HL-60 (cell line): ENCODE measurements at regions not wholly inside any gene's neighbourhood (a gene's known extent, or its start where the extent isn't known, plus 50 kb on each side); places are given as distances from the start of the nearest gene placed in this dataset.

Experiments used
- CTCF ChIP-seq: IDR thresholded peaks from one replicate; pipeline ENCODE4 v1.5.1; 2011; ENCODE audit warnings: low read length, control low read depth, inconsistent platforms; ENCODE audit not compliant: insufficient read depth
- POLR2AphosphoS5 ChIP-seq: IDR thresholded peaks from 2 replicates; pipeline ENCODE4 v1.6.1; 2012; ENCODE audit warnings: low read depth

- TF ChIP-seq CTCF (no peak), POLR2AphosphoS5 (no peak)
Observed at GRCh38 chr1:101153692-101154091, 83.1 kb upstream of the S1PR1 start.
